Omental fat pad (tissue), 3 donors: ENCODE measurements at regions not wholly inside any gene's neighbourhood (a gene's known extent, or its start where the extent isn't known, plus 50 kb on each side); places are given as distances from the start of the nearest gene placed in this dataset.

ENCODE experiments used
- ATAC-seq: fragments of 150-250 bp; one replicate; pipeline ENCODE4 v1.9.1; 2016; ENCODE audit warnings: mild to moderate bottlenecking, moderate library complexity; ENCODE audit not compliant: low FRiP score
- DNase-seq: peaks from one replicate; pipeline ENCODE4 v3.0.0-alpha.2; 2019; ENCODE audit warnings: low spot score
- TF ChIP-seq, protein P1 (sequence below), 3 donors: fragments of 450-650 bp; IDR thresholded peaks; one replicate each; pipeline ENCODE4 v1.5.1; 2016 to 2017; ENCODE audit warnings: antibody characterized with exemption in 3 of 3, mild to moderate bottlenecking in 3 of 3, moderate library complexity in 2 of 3

DNA sequence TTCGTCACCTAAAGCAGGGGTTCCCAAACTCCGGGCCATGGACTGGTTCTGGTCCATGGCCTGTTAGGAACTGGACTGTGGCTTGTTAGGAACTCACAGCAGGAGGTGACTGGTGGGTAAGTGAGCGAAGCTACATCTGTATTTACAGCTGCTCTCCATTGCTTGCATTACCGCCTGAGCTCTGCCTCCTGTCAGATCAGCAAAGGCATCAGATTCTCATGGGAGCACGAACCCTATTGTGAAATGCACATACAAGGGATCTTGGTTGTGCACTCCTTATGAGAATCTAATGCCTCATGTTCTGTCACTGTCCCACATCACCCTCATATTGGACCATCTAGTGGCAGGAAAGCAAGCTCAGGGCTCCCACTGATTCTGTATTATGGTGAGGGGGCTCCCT lies 217.0 kb downstream of the ZFP36L2 start:
- TF ChIP-seq, protein P1, sequence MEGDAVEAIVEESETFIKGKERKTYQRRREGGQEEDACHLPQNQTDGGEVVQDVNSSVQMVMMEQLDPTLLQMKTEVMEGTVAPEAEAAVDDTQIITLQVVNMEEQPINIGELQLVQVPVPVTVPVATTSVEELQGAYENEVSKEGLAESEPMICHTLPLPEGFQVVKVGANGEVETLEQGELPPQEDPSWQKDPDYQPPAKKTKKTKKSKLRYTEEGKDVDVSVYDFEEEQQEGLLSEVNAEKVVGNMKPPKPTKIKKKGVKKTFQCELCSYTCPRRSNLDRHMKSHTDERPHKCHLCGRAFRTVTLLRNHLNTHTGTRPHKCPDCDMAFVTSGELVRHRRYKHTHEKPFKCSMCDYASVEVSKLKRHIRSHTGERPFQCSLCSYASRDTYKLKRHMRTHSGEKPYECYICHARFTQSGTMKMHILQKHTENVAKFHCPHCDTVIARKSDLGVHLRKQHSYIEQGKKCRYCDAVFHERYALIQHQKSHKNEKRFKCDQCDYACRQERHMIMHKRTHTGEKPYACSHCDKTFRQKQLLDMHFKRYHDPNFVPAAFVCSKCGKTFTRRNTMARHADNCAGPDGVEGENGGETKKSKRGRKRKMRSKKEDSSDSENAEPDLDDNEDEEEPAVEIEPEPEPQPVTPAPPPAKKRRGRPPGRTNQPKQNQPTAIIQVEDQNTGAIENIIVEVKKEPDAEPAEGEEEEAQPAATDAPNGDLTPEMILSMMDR (IDR thresholded peaks at IDR 0.05) = no peak
- ATAC-seq (no peak), DNase-seq (peak; percentile 11)

- DNase-seq (peak; percentile 18), ATAC-seq (no peak)
- TF ChIP-seq, protein P1 (IDR thresholded peaks at IDR 0.05) = no peak
These were observed 216.0 kb upstream of the HAAO start for GRCh38 chr2:43008388-43008787.

DNA sequence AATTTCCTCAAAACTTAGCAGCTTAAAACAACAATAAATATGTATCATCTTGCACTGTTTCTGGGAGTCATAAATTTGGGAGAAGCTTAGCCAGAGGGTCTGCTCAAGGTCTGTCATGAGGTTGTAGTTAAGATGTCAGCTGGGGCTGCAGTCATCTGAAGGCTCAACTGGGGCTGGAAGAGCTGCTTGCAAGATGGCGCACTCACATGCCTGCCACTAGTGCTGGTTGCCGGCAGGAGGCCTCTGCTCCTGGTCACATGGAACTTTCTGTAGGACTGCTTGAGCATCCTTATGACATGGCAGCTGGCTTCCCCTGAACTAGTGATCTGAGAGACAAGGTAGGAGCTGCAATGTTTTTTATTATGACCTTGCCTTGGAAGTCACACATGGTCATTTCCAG lies 215.5 kb upstream of the HAAO start:
- DNase-seq = peak; percentile 1
- TF ChIP-seq, protein P1 (IDR thresholded peaks at IDR 0.05) = no peak
- no peak for ATAC-seq

- no peak for ATAC-seq
- TF ChIP-seq, protein P1 (IDR thresholded peaks at IDR 0.05) = no peak
- DNase-seq = no peak
These were observed 214.6 kb upstream of the HAAO start for GRCh38 chr2:43006834-43007543.

DNA sequence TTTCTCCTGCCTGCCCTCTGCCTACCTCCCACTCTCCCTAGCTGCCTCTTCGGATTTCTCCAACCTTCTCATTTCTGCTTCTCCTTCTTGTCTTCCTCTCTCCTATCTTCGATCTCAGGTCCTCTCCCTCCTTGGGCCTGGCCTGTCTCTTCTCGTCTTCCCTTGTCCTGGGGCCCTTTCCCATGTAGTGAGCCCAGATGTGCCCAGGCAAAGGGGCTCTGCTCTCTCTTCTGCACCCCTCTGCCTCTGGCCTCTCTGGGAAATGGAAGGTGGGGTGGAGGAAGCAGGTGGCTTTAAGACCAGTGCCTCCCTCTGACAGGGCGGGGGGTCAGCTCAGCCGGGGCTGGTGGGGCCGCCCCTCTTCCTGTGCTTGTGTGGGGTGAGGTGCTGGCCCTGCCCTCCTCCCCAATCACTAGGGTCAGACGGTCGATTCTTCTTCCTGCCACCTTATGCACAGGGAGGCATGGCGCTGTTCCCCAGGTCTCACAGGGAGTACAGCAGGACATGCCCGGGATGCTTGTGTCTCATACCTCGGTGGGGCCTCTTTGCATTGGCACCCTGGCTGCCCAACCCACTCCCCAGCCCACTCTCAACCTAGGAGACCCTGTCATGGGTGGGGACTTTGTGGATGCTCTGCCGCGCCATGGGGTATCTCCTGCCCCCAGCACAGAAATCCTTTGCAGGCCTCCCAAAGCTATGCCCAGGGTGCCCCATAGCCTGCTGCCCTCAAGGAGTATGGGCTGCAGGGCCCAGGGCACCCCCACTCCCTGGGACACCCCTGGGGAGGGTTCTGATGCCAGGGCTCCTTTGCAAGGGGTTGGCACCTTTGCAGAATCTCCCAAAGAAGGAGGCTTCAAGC lies 213.8 kb upstream of the HAAO start:
- ATAC-seq (no peak), DNase-seq (no peak)
- TF ChIP-seq, protein P1 (IDR thresholded peaks at IDR 0.05) = no peak

GRCh38 chr2:43005245-43005974 lies 213.0 kb upstream of the HAAO start:
- ATAC-seq = no peak
- no peak for DNase-seq
- TF ChIP-seq, protein P1 (IDR thresholded peaks at IDR 0.05) = no peak
